MM.1S (cell line): ENCODE measurements at regions not wholly inside any gene's neighbourhood (a gene's known extent, or its start where the extent isn't known, plus 50 kb on each side); places are given as distances from the start of the nearest gene placed in this dataset.

Source experiments
- DNase-seq: peaks from one replicate; pipeline ENCODE4 v3.0.0-alpha.2; 2015
- H2AFZ ChIP-seq: fragments of 300-600 bp; sonication (generic); 2 replicates; pipeline ENCODE4 v1.6.0; 2016; ENCODE audit warnings: antibody characterized with exemption, low read length
- H3F3A ChIP-seq: fragments of 300-600 bp; sonication (generic); 2 replicates; pipeline ENCODE4 v1.6.1; 2016; ENCODE audit warnings: mild to moderate bottlenecking, antibody characterized with exemption, low read length, moderate library complexity, mixed read lengths; ENCODE audit not compliant: insufficient read depth
- H3K27ac ChIP-seq: fragments of 300-600 bp; sonication (generic); 2 replicates; pipeline ENCODE4 v1.5.1; 2016; ENCODE audit warnings: mild to moderate bottlenecking, low read length
- H3K27me3 ChIP-seq: fragments of 300-600 bp; sonication (generic); replicated peaks from 2 replicates; pipeline ENCODE4 v1.6.0; 2016; ENCODE audit warnings: low read length; ENCODE audit not compliant: insufficient read depth
- H3K36me3 ChIP-seq: fragments of 300-600 bp; sonication (generic); replicated peaks from 2 replicates; pipeline ENCODE4 v1.6.1; 2016; ENCODE audit warnings: mild to moderate bottlenecking, low read length, mixed read lengths; ENCODE audit not compliant: insufficient read depth
- H3K4me1 ChIP-seq: fragments of 300-600 bp; sonication (generic); 2 replicates; pipeline ENCODE4 v1.6.1; 2016; ENCODE audit warnings: low read length, mixed read lengths
- H3K4me2 ChIP-seq: fragments of 300-600 bp; sonication (generic); 2 replicates; pipeline ENCODE4 v1.6.0; 2016; ENCODE audit warnings: low read depth, low read length
- H3K4me3 ChIP-seq: fragments of 300-600 bp; sonication (generic); 2 replicates; pipeline ENCODE4 v1.5.1; 2016; ENCODE audit warnings: low read length, mixed read lengths
- H3K79me2 ChIP-seq: fragments of 300-600 bp; sonication (generic); 2 replicates; pipeline ENCODE4 v1.6.1; 2016; ENCODE audit warnings: mixed run types, low read length, mixed read lengths
- H3K9ac ChIP-seq: fragments of 300-600 bp; sonication (generic); 2 replicates; pipeline ENCODE4 v1.6.1; 2016; ENCODE audit warnings: low read length, mixed read lengths
- H3K9me2 ChIP-seq: fragments of 300-600 bp; sonication (generic); replicated peaks from 2 replicates; pipeline ENCODE4 v1.6.1; 2016; ENCODE audit warnings: mild to moderate bottlenecking, low read length, mixed read lengths; ENCODE audit not compliant: insufficient read depth
- H3K9me3 ChIP-seq: fragments of 300-600 bp; sonication (generic); replicated peaks from 2 replicates; pipeline ENCODE4 v1.6.1; 2016; ENCODE audit warnings: mild to moderate bottlenecking, low read length, mixed read lengths; ENCODE audit not compliant: insufficient read depth
- H4K20me1 ChIP-seq: fragments of 300-600 bp; sonication (generic); 2 replicates; pipeline ENCODE4 v1.6.1; 2016; ENCODE audit warnings: mild to moderate bottlenecking, low read length, moderate library complexity, mixed read lengths; ENCODE audit not compliant: insufficient read depth
- EZH2 ChIP-seq: fragments of 300-600 bp; sonication (generic); optimal IDR thresholded peaks from 2 replicates; pipeline ENCODE3; 2017; ENCODE audit warnings: low read depth, mild to moderate bottlenecking, antibody characterized with exemption, low read length, mixed read lengths
- EZH2phosphoT487 ChIP-seq: fragments of 300-600 bp; sonication (generic); IDR thresholded peaks from 2 replicates; pipeline ENCODE4 v1.6.1; 2018; ENCODE audit warnings: antibody characterized with exemption, low read length
- TF ChIP-seq, protein P1 (sequence below): fragments of 300-600 bp; sonication (generic); IDR thresholded peaks from 2 replicates; pipeline ENCODE4 v1.5.1; 2016; ENCODE audit warnings: antibody characterized with exemption, low read length, mixed read lengths

DNA sequence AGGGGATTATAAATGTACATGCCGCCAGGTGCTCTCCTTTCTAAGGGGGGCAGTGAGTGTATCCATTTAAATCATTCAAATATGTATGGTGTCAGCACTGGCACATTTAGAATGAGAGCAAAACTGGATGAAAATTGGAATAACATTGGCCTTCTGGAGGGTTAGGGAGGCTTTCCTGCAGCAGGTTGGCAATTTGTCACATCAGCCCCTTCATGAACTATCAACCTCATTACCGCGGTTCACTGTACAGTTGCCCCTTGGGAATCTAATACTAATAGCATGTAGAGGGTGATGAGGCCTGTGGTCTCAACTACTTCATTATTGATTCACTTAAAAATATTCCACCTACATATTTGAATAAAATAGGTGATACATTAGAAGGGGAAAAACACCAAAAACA, 117.9 kb downstream of the PDHA2 start:
- Histone ChIP-seq H3K9ac (no peak overlapping the region), H3F3A (no peaks in the 10 kb centered on the region), H3K27ac (no peak overlapping the region), H2AFZ (no peak overlapping the region), H3K4me2 (no peak overlapping the region), H4K20me1 (no peaks in the 10 kb centered on the region), H3K36me3 (no peaks in the 10 kb centered on the region), H3K9me2 (no peaks in the 10 kb centered on the region), H3K79me2 (no peaks in the 10 kb centered on the region), H3K4me3 (no peak overlapping the region), H3K4me1 (no peaks in the 10 kb centered on the region), H3K27me3 (no peaks in the 10 kb centered on the region), H3K9me3 (no peaks in the 10 kb centered on the region)
- TF ChIP-seq, protein P1, sequence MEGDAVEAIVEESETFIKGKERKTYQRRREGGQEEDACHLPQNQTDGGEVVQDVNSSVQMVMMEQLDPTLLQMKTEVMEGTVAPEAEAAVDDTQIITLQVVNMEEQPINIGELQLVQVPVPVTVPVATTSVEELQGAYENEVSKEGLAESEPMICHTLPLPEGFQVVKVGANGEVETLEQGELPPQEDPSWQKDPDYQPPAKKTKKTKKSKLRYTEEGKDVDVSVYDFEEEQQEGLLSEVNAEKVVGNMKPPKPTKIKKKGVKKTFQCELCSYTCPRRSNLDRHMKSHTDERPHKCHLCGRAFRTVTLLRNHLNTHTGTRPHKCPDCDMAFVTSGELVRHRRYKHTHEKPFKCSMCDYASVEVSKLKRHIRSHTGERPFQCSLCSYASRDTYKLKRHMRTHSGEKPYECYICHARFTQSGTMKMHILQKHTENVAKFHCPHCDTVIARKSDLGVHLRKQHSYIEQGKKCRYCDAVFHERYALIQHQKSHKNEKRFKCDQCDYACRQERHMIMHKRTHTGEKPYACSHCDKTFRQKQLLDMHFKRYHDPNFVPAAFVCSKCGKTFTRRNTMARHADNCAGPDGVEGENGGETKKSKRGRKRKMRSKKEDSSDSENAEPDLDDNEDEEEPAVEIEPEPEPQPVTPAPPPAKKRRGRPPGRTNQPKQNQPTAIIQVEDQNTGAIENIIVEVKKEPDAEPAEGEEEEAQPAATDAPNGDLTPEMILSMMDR = no peak
- TF ChIP-seq EZH2 (no peak), EZH2phosphoT487 (no peak)
- no peak for DNase-seq

DNA sequence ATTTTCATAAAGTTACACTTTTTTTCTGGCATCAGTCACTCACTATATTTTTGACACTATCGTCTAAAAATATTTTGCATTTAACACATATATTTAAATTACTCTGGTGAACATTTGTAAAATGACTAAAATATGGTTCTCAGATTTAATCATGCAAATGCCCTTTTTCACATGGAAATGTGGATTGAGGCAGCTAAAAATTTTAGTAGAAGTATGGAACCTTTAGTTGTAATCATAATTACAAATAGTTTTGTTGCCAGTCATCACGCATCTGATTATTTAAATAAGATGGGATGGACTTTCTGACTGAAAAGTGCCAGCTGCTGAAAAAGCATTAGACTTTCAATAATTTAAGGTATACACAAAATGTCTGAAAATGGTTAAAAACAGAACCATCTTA, 119.3 kb downstream of the PDHA2 start:
- H3K4me2 ChIP-seq = no peak overlapping the region
- no peaks in the 10 kb centered on the region for H3K9me3 ChIP-seq
- H3K27ac ChIP-seq = no peak overlapping the region
- H3K9ac ChIP-seq = no peak overlapping the region
- no peaks in the 10 kb centered on the region for H3K36me3 ChIP-seq
- H3K27me3 ChIP-seq = no peaks in the 10 kb centered on the region
- H3K9me2 ChIP-seq = no peaks in the 10 kb centered on the region
- H2AFZ ChIP-seq = no peak overlapping the region
- DNase-seq = no peak
- no peaks in the 10 kb centered on the region for H3F3A ChIP-seq
- no peaks in the 10 kb centered on the region for H4K20me1 ChIP-seq
- no peaks in the 10 kb centered on the region for H3K79me2 ChIP-seq
- no peak overlapping the region for H3K4me3 ChIP-seq
- no peaks in the 10 kb centered on the region for H3K4me1 ChIP-seq
- no peak for TF ChIP-seq EZH2
- TF ChIP-seq EZH2phosphoT487 = no peak
- TF ChIP-seq, protein P1 = no peak

DNA sequence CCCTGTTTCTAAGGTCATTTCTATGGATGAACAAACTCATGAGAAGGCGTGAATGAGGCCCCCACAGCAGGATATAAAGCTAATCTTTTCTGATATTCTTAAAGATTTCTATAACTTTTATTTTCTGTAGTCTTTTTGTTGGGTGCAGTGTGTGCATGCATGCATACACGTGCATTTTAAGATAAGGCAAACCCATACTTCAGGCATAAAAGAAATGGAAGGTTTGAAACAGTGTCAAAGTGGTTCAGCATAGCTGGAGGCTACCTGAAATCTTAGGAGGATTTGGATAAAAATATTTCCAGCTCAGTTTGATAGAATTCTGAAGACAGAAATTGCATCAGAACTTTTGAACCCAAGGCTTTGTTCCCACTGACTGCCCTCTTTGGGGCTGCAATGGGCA, 119.7 kb downstream of the PDHA2 start:
- H3K9ac ChIP-seq = no peak overlapping the region
- no peaks in the 10 kb centered on the region for H3K9me2 ChIP-seq
- H3F3A ChIP-seq = no peaks in the 10 kb centered on the region
- no peaks in the 10 kb centered on the region for H3K4me1 ChIP-seq
- H3K36me3 ChIP-seq = no peaks in the 10 kb centered on the region
- no peaks in the 10 kb centered on the region for H3K79me2 ChIP-seq
- H3K4me3 ChIP-seq = no peak overlapping the region
- no peaks in the 10 kb centered on the region for H4K20me1 ChIP-seq
- H3K4me2 ChIP-seq = no peak overlapping the region
- no peak overlapping the region for H2AFZ ChIP-seq
- no peaks in the 10 kb centered on the region for H3K27me3 ChIP-seq
- DNase-seq = no peak
- no peaks in the 10 kb centered on the region for H3K9me3 ChIP-seq
- H3K27ac ChIP-seq = no peak overlapping the region
- TF ChIP-seq EZH2phosphoT487 (no peak), EZH2 (no peak)
- TF ChIP-seq, protein P1 = no peak
